ENCODE measurements at regions not wholly inside any gene's neighbourhood (a gene's known extent, or its start where the extent isn't known, plus 50 kb on each side); places are given as distances from the start of the nearest gene placed in this dataset.

DNA sequence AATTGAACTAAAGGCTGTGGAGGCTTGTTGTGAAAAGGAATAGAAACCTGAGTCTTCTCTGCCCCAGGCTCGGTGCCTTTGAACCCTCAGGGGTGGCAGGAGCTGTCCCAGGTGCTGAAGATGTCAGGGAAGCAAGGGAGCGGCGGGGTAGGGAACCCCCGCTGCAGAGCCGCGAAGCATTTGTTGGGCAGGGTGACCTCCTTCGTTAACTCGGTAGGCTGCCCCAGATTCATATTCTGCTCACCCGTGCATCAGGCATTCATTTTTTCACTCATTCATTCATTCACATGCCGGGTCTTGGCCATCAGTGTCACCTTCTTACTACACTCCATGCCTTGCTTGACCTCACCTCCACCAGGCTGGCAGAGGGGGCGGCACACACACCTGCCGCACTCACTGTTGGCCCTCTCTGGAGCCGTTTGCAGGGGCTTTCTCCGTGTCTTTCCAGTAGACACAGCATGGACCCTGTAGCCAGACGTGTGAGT is 618.9 kb downstream of the BRD1 start:
- Histone ChIP-seq H3K9me3 (ENCODE audit: control insufficient read depth in 2 of 2, low read length in 2 of 2) (peaks cover 0 to 3% of the 10 kb centered on the region in 2 donors), H3K9ac (ENCODE audit: low read length in 2 of 2) (no peak overlapping the region), H3K27ac (ENCODE audit: low read length) (no peak overlapping the region), H3K36me3 (ENCODE audit: control insufficient read depth in 2 of 2, insufficient read depth in 2 of 2, low read length in 2 of 2) (no peaks in the 10 kb centered on the region), H3K4me1 (ENCODE audit: control insufficient read depth, insufficient read depth, low read length) (no peaks in the 10 kb centered on the region), H3K4me3 (ENCODE audit: low read length in 2 of 2) (no peak overlapping the region), H3K27me3 (ENCODE audit: control insufficient read depth in 1 of 2, insufficient read depth in 2 of 2, low read length in 2 of 2) (peaks cover 10 to 24% of the 10 kb centered on the region in 2 donors)

DNA sequence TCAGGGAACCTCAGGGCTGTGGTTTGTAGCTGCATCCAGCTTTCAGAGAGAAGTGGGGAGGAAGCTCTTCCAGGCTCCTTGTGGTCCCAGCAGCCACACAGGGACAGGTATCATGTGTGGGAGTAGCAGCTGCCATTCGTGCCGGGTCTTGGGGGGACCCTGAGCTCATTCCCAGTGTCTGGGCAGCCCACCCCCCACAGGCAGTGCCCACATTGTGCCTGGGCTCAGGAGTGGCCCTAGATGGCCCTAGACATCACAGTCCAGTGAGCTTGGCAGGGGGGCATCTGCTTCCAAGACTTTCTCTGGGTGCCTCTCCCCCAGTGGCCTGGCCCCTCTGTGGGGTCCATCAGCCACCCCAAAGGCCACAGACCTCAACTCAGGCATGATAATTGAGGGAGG is 619.7 kb downstream of the BRD1 start:
- Histone ChIP-seq H3K36me3 (ENCODE audit: control insufficient read depth in 2 of 2, insufficient read depth in 2 of 2, low read length in 2 of 2) (no peaks in the 10 kb centered on the region), H3K4me3 (ENCODE audit: low read length in 2 of 2) (no peak overlapping the region), H3K4me1 (ENCODE audit: control insufficient read depth, insufficient read depth, low read length) (no peaks in the 10 kb centered on the region), H3K9me3 (ENCODE audit: control insufficient read depth in 2 of 2, low read length in 2 of 2) (no peaks in the 10 kb centered on the region), H3K27ac (ENCODE audit: low read length) (no peak overlapping the region), H3K9ac (ENCODE audit: low read length in 2 of 2) (no peak overlapping the region), H3K27me3 (ENCODE audit: control insufficient read depth in 1 of 2, insufficient read depth in 2 of 2, low read length in 2 of 2) (peaks cover 13 to 21% of the 10 kb centered on the region in 2 donors)

GRCh38 chr22:49207008-49208003 is 620.4 kb downstream of the BRD1 start:
- Histone ChIP-seq H3K27ac (ENCODE audit: low read length) (no peak overlapping the region), H3K27me3 (ENCODE audit: control insufficient read depth in 1 of 2, insufficient read depth in 2 of 2, low read length in 2 of 2) (peaks cover 13 to 21% of the 10 kb centered on the region in 2 donors), H3K9me3 (ENCODE audit: control insufficient read depth in 2 of 2, low read length in 2 of 2) (no peaks in the 10 kb centered on the region), H3K36me3 (ENCODE audit: control insufficient read depth in 2 of 2, insufficient read depth in 2 of 2, low read length in 2 of 2) (no peaks in the 10 kb centered on the region), H3K4me3 (ENCODE audit: low read length in 2 of 2) (no peak overlapping the region), H3K4me1 (ENCODE audit: control insufficient read depth, insufficient read depth, low read length) (no peaks in the 10 kb centered on the region), H3K9ac (ENCODE audit: low read length in 2 of 2) (no peak overlapping the region)

DNA sequence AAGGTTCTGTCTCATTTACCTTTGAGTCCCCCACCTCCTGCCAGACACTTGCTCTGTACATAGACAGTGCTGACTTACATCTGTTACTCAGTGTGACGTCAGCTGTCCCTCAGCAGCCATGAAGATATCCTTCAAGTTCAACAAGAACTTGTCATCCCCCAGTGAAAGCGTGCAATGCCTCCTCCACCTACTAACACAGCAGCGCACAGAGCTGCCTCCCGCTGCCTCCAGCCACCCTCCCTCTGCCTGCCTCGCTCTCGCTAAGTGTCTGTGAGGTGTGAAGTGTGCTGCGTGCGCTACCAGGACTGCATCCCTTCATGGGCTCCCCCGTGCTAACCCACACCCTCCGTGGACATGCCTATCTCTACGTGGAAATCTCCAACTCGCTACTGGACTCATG is 621.4 kb downstream of the BRD1 start:
- Histone ChIP-seq H3K27ac (ENCODE audit: low read length) (no peak overlapping the region), H3K36me3 (ENCODE audit: control insufficient read depth in 2 of 2, insufficient read depth in 2 of 2, low read length in 2 of 2) (no peaks in the 10 kb centered on the region), H3K27me3 (ENCODE audit: control insufficient read depth in 1 of 2, insufficient read depth in 2 of 2, low read length in 2 of 2) (peaks cover 13 to 21% of the 10 kb centered on the region in 2 donors), H3K4me1 (ENCODE audit: control insufficient read depth, insufficient read depth, low read length) (no peaks in the 10 kb centered on the region), H3K4me3 (ENCODE audit: low read length in 2 of 2) (no peak overlapping the region), H3K9ac (ENCODE audit: low read length in 2 of 2) (no peak overlapping the region), H3K9me3 (ENCODE audit: control insufficient read depth in 2 of 2, low read length in 2 of 2) (no peaks in the 10 kb centered on the region)

DNA sequence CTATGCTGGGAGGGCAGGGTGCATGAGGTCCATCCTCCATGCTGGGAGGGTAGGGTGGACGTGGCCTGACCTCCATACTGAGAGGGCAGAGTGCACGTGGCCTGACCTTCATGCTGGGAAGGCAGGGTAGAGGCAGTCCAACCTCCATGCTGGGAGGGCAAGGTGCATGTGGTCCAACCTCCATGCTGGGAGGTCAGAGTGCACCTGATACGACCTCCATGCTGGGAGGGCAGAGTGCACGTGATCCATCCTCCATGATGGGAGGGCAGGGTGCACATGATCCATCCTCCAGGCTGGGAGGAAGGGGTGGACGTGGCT is 622.2 kb downstream of the BRD1 start:
- Histone ChIP-seq H3K4me3 (ENCODE audit: low read length in 2 of 2) (no peak overlapping the region), H3K27me3 (ENCODE audit: control insufficient read depth in 1 of 2, insufficient read depth in 2 of 2, low read length in 2 of 2) (peaks cover 13 to 19% of the 10 kb centered on the region in 2 donors), H3K36me3 (ENCODE audit: control insufficient read depth in 2 of 2, insufficient read depth in 2 of 2, low read length in 2 of 2) (no peaks in the 10 kb centered on the region), H3K9ac (ENCODE audit: low read length in 2 of 2) (no peak overlapping the region), H3K9me3 (ENCODE audit: control insufficient read depth in 2 of 2, low read length in 2 of 2) (no peaks in the 10 kb centered on the region), H3K4me1 (ENCODE audit: control insufficient read depth, insufficient read depth, low read length) (no peaks in the 10 kb centered on the region), H3K27ac (ENCODE audit: low read length) (no peak overlapping the region)

- Histone ChIP-seq H3K9me3 (ENCODE audit: control insufficient read depth in 2 of 2, low read length in 2 of 2) (no peaks in the 10 kb centered on the region), H3K36me3 (ENCODE audit: control insufficient read depth in 2 of 2, insufficient read depth in 2 of 2, low read length in 2 of 2) (no peaks in the 10 kb centered on the region), H3K4me3 (ENCODE audit: low read length in 2 of 2) (no peak overlapping the region), H3K9ac (ENCODE audit: low read length in 2 of 2) (no peak overlapping the region), H3K27ac (ENCODE audit: low read length) (no peak overlapping the region), H3K27me3 (ENCODE audit: control insufficient read depth in 1 of 2, insufficient read depth in 2 of 2, low read length in 2 of 2) (peaks cover 13 to 19% of the 10 kb centered on the region in 2 donors), H3K4me1 (ENCODE audit: control insufficient read depth, insufficient read depth, low read length) (no peaks in the 10 kb centered on the region)
These were observed 622.8 kb downstream of the BRD1 start for GRCh38 chr22:49204599-49205482.

- H3K36me3 ChIP-seq (ENCODE audit: control insufficient read depth in 2 of 2, insufficient read depth in 2 of 2, low read length in 2 of 2), result no peaks in the 10 kb centered on the region
- no peaks in the 10 kb centered on the region for H3K4me1 ChIP-seq (ENCODE audit: control insufficient read depth, insufficient read depth, low read length)
- H3K9ac ChIP-seq (ENCODE audit: low read length in 2 of 2), result no peak overlapping the region
- no peaks in the 10 kb centered on the region for H3K9me3 ChIP-seq (ENCODE audit: control insufficient read depth in 2 of 2, low read length in 2 of 2)
- H3K27ac ChIP-seq (ENCODE audit: low read length), result no peak overlapping the region
- peaks cover 15 to 17% of the 10 kb centered on the region in 2 donors for H3K27me3 ChIP-seq (ENCODE audit: control insufficient read depth in 1 of 2, insufficient read depth in 2 of 2, low read length in 2 of 2)
- H3K4me3 ChIP-seq (ENCODE audit: low read length in 2 of 2), result no peak overlapping the region
These were observed 623.6 kb downstream of the BRD1 start for GRCh38 chr22:49203859-49204598.

DNA sequence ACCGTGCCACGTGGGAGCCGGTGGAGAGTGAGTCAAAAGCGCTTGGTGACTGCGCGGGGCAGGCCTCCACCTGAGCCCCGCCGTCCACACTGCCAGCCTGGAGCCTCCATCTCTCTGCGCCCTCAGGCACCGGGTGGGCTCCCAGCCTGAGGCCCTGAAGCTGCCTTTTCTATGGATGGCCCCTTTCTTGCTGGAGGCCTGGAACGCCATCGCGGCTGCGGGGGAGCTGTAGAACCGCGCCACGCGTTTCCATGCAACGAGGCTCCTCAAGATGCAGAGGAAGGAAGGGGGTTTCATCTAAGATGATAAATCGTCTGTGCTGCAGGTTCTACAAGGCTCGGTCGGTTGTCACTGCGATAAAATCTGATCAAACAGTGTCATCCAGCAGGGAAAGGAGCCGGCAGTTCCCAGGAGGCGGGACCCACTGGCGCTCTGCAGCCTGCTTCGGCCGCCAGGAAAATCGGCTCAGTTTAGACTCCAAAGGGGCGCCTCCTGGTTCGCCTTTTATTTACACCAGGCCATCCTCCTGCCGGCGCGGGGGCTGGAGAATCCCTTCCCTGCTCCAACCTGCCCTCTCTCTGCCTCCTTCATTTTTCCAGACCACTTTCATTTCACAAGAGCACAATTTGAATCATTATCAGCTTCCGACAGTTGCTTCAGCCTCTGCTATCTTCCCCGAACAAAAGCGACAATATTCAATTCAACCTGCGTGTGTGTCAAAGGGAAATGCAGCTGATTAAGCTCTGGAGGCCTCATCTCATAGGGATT is 624.4 kb downstream of the BRD1 start:
- peaks cover 14 to 15% of the 10 kb centered on the region in 2 donors for H3K27me3 ChIP-seq (ENCODE audit: control insufficient read depth in 1 of 2, insufficient read depth in 2 of 2, low read length in 2 of 2)
- H3K9me3 ChIP-seq (ENCODE audit: control insufficient read depth in 2 of 2, low read length in 2 of 2), result no peaks in the 10 kb centered on the region
- H3K27ac ChIP-seq (ENCODE audit: low read length), result no peak overlapping the region
- H3K36me3 ChIP-seq (ENCODE audit: control insufficient read depth in 2 of 2, insufficient read depth in 2 of 2, low read length in 2 of 2), result no peaks in the 10 kb centered on the region
- H3K4me3 ChIP-seq (ENCODE audit: low read length in 2 of 2), result no peak overlapping the region
- H3K9ac ChIP-seq (ENCODE audit: low read length in 2 of 2), result no peak overlapping the region
- H3K4me1 ChIP-seq (ENCODE audit: control insufficient read depth, insufficient read depth, low read length), result peaks cover under 1% of the 10 kb centered on the region

GRCh38 chr22:49202226-49202625 is 625.4 kb downstream of the BRD1 start:
- no peaks in the 10 kb centered on the region for H3K36me3 ChIP-seq (ENCODE audit: control insufficient read depth in 2 of 2, insufficient read depth in 2 of 2, low read length in 2 of 2)
- H3K27me3 ChIP-seq (ENCODE audit: control insufficient read depth in 1 of 2, insufficient read depth in 2 of 2, low read length in 2 of 2), result peaks cover 12 to 14% of the 10 kb centered on the region in 2 donors
- no peak overlapping the region for H3K9ac ChIP-seq (ENCODE audit: low read length in 2 of 2)
- H3K4me3 ChIP-seq (ENCODE audit: low read length in 2 of 2), result no peak overlapping the region
- H3K27ac ChIP-seq (ENCODE audit: low read length), result no peak overlapping the region
- no peaks in the 10 kb centered on the region for H3K9me3 ChIP-seq (ENCODE audit: control insufficient read depth in 2 of 2, low read length in 2 of 2)
- peaks cover 10% of the 10 kb centered on the region for H3K4me1 ChIP-seq (ENCODE audit: control insufficient read depth, insufficient read depth, low read length)

Measured in stomach smooth muscle (tissue), 2 donors.